HG03432 (cell line): ENCODE measurements at regions not wholly inside any gene's neighbourhood (a gene's known extent, or its start where the extent isn't known, plus 50 kb on each side); places are given as distances from the start of the nearest gene placed in this dataset.
"Not testable (repeated sequence)": the region's sequence is repeated elsewhere in the genome, so short reads cannot be mapped to it uniquely, and the experiment has no call there.

Source experiments
- ATAC-seq: cut with Tn5 transposase; IDR thresholded peaks from one replicate; pipeline ENCODE4 v1.9.1; 2021; ENCODE audit warnings: mild to moderate bottlenecking, moderate library complexity; ENCODE audit not compliant: unreplicated experiment

DNA sequence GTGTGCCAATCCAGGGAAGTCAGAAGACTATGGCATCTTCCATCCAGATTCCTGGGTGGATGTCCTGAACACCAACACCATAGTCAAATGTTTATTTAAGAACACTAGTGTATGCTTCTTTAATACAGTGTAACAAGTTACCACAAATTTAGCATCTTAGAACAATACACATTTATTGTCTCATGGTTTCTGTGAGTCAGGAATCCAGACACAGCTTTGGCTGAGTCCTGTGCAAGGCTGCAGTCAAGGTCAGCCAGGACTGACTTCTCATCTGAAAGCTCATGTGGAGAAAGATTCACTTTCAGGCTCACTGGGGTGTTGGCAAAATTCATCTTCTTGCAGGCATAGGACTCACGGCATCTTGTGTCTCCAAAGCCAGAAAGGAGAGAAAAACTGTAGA lies 143.4 kb downstream of the ANXA2 start:
- no peak for ATAC-seq

DNA sequence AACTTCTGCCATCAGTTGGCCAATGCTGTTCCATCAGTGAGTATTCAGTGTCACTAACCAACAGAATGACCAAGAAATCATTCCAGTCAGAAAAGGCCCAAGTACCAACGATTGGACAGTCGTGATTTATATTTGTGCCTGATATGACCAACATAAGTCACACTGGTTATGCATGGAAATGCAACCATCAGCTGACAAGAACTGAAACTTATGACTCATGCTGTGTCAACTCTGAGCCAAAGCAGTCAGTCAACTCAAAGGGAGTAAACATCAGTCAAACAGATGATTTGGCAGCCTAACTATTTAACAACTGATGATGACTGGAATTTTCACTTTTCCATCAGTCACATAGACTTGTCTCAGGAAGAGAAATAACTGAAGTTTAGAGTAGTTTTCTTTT lies 142.4 kb downstream of the ANXA2 start:
- peak; percentile 96 for ATAC-seq

GRCh38 chr15:60257591-60258159 lies 140.1 kb downstream of the ANXA2 start:
- ATAC-seq, result no peak

DNA sequence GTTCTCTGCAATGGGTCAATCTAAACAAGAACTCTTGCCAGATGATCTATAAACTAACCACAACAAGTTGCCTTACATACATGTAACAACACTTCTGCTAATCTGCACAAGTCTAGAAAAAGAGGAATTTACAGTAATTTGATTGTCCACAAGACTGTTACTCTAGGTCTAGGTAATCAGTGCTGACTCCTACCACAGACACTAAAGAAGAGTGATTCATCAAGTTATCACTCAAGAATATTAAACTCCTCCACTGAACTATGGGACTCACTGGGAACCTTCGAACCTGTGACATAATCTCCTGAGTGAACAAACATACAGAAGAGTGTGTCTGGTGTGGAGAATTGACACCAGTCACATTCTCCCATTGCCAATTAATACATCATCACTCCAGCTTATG lies 138.3 kb downstream of the ANXA2 start:
- no peak for ATAC-seq

DNA sequence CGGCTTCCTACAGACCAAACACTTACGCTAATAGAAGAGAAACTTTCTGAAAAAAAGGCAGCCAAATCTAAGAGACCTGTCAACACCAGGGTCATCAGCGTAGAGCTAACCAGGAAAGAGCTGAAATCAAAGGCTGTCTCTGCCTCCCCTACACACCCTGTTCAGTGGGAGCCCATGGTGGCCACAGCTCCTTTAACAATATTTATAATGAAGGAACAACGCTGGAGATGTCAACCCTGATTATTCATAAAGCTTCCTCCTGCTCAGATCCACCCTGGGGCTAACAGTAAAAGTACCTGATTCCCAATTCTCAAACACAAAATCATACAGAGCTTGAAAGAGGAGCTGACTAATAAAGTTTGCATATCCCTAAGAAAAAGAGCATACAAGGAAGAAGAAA lies 133.7 kb downstream of the ANXA2 start:
- ATAC-seq, result no peak

DNA sequence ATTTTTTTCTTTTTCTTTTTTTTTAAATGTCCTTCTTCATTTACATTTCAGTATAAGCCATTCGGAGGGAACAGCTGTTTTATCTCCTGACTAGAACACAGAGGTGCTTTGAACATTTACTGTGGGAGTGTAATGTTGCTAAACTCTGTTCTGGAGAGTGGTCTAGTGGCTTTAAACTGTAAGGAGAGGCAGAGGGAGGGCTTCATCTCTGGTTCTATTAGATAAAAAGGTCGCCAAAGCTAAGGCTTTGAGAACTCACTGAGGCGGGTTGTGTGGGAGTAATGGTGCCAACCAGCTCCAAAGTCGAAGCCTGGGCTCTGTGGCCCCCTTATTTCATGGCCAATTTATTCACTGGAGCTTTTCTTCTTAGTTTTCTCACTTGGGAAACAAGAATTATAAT lies 133.2 kb downstream of the ANXA2 start:
- ATAC-seq, result no peak

DNA sequence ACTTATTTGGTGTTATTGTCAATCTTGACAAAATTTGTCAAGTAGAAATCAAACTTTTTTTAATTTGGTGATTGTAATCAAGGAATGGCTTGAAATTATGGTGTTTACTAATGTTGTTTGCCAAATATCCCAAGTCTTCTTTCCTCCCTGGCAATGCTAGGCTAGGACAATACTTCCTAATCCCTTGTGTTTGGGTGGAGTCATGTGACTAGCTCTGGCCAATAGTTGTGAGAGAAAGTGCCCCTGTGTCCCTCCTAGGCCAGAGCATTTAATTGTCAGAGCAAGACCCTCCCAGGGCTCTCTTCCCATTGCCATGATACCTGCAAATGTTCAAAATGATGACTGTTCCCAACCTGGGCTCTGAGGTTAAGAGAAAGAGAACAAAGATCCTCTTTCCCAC lies 132.7 kb downstream of the ANXA2 start:
- ATAC-seq, result no peak

DNA sequence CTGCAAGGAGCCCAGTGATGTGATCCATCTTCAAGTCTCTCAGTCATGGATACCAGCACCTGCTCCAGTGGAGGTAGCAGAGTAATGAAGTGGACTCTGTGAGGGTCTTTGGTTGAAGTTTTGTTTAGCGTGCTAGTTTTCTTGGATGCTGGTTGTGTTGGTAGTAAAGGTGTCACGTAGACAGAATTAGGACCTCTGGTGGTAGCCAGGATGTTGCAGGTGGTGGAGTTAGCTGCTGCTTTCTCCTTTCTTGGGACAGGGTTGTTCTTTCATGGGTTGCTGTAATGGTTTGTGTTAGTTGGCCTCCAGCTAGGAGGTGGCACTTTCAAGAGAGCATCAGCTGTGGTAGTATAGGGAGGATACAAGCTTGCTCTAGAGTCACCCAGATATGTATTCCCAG lies 125.2 kb downstream of the ANXA2 start:
- ATAC-seq, result no peak

DNA sequence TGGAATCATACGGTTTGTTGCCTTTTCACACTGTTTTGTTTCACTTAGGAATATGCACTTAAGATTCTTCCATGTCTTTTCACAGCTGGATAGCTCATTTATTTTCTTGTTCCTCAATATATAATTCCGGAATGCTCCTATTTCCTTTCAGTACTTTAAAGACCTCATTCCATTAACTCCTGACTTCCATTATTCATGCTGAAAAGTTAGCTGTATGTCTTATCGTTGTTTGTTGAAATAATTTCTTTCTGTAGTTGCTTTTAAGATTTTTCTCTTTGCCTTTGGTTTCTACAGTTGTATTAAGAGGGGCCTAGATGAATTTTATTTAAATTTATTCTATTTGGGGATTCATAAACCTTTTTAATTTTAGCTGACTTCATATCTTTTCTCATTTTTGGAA lies 122.2 kb downstream of the ANXA2 start:
- ATAC-seq, result no peak

GRCh38 chr15:60278879-60279278 lies 118.9 kb downstream of the ANXA2 start:
- no peak for ATAC-seq

DNA sequence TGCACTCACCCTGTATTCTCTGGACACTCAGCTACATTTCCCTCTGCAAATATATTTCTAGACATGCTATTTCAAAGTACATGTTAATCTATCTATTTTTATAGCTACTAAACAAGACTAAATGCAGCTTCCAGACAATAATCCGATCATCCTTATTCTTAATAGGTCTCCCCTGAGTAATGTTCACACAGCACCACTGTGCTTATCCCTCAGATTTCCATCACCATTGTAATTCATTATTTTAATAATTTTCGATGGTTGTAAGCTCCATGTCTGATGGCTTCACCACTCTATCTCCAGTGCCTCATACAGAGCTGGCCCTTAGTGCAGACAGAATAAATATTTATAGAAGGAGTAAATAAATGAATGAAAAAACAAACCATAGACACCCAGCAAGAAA lies 117.5 kb downstream of the ANXA2 start:
- no peak for ATAC-seq

DNA sequence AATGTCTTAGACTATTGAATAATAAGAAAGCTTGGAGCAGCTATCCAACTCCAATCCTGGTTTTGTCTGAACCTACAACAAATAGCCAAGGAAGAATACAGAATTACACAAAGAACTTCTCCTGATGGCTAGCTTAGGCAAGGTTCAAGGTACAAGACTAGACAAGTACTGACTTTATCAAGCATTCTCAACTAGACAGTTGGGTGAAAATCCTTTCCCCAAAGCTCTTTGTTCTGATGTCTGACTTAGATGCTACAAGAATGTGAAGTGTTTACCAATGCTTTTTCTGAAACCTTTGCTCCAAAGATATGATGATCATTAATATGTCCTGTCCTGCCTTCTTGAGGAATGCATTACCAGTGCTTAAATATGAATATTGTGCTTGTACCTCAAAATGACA lies 113.8 kb downstream of the ANXA2 start:
- no peak for ATAC-seq

- ATAC-seq, result not testable (repeated sequence)
These were observed 101.9 kb downstream of the ANXA2 start for GRCh38 chr15:60295901-60296300.

DNA sequence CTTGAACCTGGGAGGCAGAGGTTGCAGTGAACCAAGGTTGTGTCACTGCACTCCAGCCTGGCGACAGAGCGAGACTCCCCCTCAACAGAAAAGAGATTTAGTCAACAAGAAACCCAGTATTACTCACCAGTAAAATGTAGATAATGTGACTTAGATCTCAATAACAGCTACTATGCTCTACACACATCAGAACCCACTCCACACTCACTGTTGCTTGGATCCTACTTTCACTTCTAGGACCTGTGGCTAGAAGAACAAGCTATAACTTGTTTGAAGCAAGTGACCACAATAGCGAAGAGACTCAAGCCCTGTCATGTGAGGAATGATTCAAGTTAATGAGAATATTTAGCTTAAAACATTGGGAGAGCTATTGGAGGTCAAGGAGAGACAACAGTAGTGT lies 100.7 kb downstream of the ANXA2 start:
- ATAC-seq, result no peak
